HEK293T (cell line): ENCODE measurements at regions not wholly inside any gene's neighbourhood (a gene's known extent, or its start where the extent isn't known, plus 50 kb on each side); places are given as distances from the start of the nearest gene placed in this dataset.

Experiments
- BHLHE40 ChIP-seq: fragments of 450-650 bp; IDR thresholded peaks from 2 replicates; pipeline ENCODE4 v1.6.1; 2016; ENCODE audit warnings: mild to moderate bottlenecking, moderate library complexity, borderline replicate concordance
- ELF4 ChIP-seq: fragments of 450-650 bp; IDR thresholded peaks from 2 replicates; pipeline ENCODE4 v1.6.1; 2017; ENCODE audit warnings: antibody characterized with exemption
- FOXA1 ChIP-seq: fragments of 450-650 bp; IDR thresholded peaks from 2 replicates; pipeline ENCODE4 v1.6.1; 2016; ENCODE audit warnings: mild to moderate bottlenecking
- FOXK2 ChIP-seq: fragments of 450-650 bp; IDR thresholded peaks from 2 replicates; pipeline ENCODE4 v1.6.1; 2016; ENCODE audit warnings: mild to moderate bottlenecking
- FOXM1 ChIP-seq: fragments of 450-650 bp; IDR thresholded peaks from 2 replicates; pipeline ENCODE4 v1.6.1; 2017; ENCODE audit warnings: mild to moderate bottlenecking, borderline replicate concordance
- HDGF ChIP-seq: fragments of 450-650 bp; IDR thresholded peaks from 2 replicates; pipeline ENCODE4 v1.6.1; 2017; ENCODE audit warnings: antibody characterized with exemption, borderline replicate concordance
- NFRKB ChIP-seq: fragments of 450-650 bp; IDR thresholded peaks from 2 replicates; pipeline ENCODE4 v1.6.1; 2016; ENCODE audit warnings: mild to moderate bottlenecking, moderate library complexity
- SP1 ChIP-seq: fragments of 450-650 bp; IDR thresholded peaks from 2 replicates; pipeline ENCODE4 v1.6.1; 2017
- SUZ12 ChIP-seq: fragments of 450-650 bp; IDR thresholded peaks from 2 replicates; pipeline ENCODE4 v1.6.1; 2016; ENCODE audit warnings: mild to moderate bottlenecking
- TARDBP ChIP-seq: fragments of 450-650 bp; IDR thresholded peaks from 2 replicates; pipeline ENCODE4 v1.6.1; 2016
- TF ChIP-seq, protein P1 (sequence below): fragments of 450-650 bp; IDR thresholded peaks from 2 replicates; pipeline ENCODE4 v1.6.1; 2016

DNA sequence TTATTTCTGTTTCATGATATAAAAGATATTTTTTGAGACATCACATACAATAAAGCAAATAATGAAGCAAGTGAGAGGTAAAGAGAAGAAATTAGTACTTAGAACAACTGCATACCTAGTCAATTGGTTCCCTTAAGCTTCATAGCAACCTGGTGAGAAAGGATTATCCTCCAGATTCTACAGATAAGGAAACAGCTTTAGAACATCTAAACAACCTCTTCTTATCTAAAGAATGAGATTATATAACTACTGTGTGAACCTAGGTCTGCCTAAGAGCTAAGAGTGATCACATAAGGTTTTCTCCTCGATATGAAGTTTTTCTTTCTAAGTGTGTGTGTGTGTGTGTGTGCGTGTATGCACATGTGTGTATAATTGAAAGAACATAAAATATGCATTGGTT lies 265.1 kb downstream of the NOL4 start:
- TF ChIP-seq SP1 (no peak), FOXA1 (no peak), NFRKB (no peak), BHLHE40 (no peak), ELF4 (no peak), SUZ12 (no peak), FOXK2 (no peak), HDGF (no peak), TARDBP (no peak), FOXM1 (no peak)
- TF ChIP-seq, protein P1, sequence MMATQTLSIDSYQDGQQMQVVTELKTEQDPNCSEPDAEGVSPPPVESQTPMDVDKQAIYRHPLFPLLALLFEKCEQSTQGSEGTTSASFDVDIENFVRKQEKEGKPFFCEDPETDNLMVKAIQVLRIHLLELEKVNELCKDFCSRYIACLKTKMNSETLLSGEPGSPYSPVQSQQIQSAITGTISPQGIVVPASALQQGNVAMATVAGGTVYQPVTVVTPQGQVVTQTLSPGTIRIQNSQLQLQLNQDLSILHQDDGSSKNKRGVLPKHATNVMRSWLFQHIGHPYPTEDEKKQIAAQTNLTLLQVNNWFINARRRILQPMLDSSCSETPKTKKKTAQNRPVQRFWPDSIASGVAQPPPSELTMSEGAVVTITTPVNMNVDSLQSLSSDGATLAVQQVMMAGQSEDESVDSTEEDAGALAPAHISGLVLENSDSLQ, result no peak
